GM18502 (cell line): ENCODE measurements at regions not wholly inside any gene's neighbourhood (a gene's known extent, or its start where the extent isn't known, plus 50 kb on each side); places are given as distances from the start of the nearest gene placed in this dataset.
"Not testable (repeated sequence)": the region's sequence is repeated elsewhere in the genome, so short reads cannot be mapped to it uniquely, and the experiment has no call there.

Experiments used
- ATAC-seq: cut with Tn5 transposase; IDR thresholded peaks from one replicate; pipeline ENCODE4 v1.9.1; 2021; ENCODE audit warnings: mild to moderate bottlenecking; ENCODE audit not compliant: unreplicated experiment, poor library complexity

DNA sequence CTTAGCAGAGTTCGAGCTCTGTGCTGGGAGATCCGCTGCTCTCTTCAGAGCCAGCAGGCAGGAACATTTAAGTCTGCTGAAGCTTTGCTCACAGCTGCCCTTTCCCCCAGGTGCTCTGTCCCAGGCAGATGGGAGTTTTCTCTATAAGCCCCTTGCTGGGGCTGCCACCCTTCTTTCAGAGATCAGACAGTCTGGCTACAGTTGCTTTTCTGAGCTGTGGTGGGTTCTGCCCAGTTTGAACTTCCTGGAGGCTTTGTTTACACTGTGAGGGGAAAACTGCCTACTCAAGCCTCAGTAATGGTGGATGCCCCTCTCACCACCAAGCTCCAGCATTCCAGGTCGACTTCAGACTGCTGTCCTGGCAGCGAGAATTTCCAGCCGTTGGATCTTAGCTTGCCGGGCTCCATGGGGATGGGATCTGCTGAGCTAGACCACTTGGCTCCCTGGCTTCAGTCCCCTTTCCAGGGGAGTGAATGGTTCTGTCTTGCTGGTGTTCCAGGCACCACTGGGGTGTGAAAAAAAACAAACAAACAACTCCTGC is 222.7 kb downstream of the UTRN start:
- ATAC-seq = not testable (repeated sequence)

- ATAC-seq = no peak
Observed at GRCh38 chr6:144510859-144511258, 225.7 kb downstream of the UTRN start.

DNA sequence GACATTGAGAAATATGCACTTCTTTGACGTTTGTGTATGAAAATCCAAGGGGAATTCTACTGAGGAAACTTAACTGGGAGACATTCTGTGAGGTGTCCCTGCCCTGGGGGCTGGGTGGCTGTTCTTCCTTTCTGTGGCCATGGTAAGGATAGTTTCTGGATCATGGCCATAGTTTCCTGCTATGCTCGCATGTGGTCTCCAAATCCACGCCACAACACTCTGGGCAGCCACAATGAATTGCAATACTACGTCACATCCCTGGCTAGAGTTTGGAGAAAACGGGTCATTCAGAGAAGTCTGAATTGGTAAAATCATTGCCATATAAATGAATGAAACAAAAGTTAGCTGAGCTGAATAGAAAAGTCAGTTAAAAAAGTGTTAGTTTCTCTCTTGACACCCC is 230.6 kb downstream of the UTRN start:
- no peak for ATAC-seq

- no peak for ATAC-seq
Observed at GRCh38 chr6:144519426-144519825, 234.3 kb downstream of the UTRN start.

DNA sequence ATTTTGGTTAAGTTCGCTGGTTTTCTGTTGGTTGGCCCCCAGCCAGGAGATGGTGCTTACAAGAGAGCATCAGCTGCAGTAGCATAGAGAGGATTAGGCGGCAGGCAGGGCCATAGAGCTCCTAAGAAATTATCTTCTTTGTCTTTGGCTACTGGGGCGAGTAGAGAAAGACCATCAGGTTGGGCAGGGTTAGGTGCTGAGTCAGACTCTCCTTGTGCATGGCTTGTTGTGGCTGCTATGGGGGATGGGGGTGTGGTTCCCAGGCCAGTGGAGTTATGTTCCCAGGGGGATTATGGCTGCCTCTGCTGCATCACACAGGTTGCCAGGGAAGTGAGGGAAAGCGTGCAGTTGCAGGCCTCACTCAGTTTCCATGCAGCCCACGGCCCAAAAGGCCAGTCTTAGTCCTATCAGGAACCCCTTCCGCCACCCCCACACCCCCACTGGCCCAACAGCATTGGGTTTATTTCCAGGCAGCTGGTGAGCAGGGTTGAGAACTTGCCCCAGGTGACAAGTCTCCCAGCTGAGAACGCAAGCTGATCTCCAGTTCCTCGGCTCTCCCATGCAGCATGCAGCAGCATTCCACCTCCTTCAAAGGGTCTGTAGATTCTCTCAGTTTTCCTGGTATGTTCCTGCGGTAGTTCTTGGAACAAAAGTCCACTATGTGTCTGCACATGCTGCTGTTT is 243.7 kb downstream of the UTRN start:
- ATAC-seq = no peak

DNA sequence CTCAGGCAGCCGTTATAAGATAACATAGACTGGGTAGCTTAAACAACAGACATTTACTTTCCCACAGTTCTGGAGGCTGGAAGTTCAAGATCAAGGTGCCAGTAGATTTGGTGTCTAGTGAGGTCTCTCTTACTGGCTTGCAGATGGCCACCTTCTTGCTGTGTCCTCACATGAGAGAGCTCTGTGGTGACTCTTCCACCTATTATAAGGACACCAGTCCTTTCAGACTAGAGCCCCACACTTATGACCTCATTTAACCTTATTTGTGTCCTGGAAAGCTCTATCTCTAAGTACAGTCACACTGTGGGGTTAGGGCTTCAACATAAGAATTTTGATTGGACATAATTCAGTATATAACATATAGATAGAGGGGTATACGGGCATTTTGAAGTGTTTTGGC is 245.0 kb downstream of the UTRN start:
- no peak for ATAC-seq

DNA sequence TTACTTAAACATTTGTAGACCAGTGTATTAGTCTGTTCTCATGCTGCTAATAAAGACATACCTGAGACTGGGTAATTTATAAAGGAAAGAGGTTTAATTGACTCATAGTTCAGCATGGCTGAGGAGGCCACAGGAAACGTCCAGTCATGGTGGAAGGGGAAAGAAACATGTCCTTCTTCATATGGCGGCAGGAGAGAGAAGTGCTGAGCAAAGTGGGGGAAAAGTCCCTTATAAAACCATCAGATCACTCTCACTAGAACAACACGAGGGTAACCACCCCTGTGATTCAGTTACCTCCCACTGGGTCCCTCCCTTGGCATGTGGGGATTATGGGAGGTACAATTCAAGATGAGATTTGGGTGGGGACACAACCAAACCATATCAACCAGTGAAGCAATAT is 247.1 kb downstream of the UTRN start:
- ATAC-seq = not testable (repeated sequence)

GRCh38 chr6:144534180-144534579 is 249.0 kb downstream of the UTRN start:
- no peak for ATAC-seq

DNA sequence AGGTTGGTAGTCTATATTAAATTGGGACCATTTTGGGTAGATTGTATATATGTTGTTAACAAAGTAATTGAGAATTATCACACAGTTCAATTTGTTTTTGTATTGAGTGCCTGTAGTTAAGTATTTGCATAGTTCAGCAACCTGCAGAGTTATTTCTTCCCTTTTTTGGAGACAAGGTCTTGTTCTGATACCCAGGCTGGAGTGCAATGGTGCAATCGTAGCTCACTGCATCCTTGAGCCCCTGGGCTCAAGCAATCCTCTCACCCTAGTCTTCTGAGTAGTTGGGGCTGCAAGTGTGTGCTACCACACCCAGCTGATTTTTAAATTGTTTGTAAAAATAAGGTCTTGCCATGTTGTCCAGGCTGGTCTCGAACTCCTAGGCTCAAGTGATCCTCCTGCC is 250.5 kb downstream of the UTRN start:
- ATAC-seq = no peak

- no peak for ATAC-seq
Observed at GRCh38 chr6:144536079-144536478, 250.9 kb downstream of the UTRN start.

- ATAC-seq = no peak
Observed at GRCh38 chr6:144543006-144543871, 258.1 kb downstream of the UTRN start.

DNA sequence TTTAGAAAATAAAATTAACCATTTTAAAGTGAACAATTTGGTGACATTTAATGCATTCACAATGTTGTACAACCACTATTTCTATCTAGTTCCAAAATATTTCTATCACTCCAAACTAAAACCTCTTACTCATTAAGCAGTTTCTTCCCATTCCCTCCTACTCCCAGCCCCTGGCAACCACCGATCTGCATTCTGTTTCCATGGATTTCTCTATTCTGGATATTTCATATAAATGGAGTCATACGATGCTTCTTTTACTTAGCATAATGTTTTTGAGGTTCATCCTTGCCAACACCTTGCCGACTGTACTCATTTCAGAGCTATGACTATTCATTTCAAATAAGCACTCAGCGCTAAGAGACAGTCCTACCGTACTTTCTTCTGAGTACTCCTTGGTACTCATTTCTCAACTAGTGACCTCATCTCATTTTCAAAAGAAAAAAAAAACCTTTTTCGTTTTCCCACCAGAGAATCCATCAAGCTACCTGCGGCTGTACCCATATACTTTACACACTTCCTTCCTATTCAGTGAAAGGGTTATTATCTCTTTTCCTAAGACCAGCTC is 259.2 kb downstream of the UTRN start:
- ATAC-seq = peak; percentile 94

DNA sequence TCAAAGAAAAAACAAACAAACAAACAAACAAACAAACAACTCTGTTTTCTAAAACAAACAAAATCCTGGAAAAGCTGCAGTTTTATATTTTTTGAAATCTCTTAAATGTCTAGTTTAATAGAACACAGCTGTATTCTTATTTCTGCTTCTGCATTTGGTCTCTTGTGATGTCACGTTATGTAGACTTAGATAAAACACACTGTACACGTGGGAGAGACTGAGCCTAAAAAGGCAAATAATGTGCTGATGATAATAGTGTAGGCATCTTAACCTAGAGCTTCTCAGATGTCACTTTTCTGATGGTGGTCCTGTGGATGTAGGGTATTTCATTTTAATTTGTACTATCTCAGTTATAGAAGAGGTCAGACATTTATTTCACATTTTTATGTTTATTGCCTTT is 261.7 kb downstream of the UTRN start:
- no peak for ATAC-seq

DNA sequence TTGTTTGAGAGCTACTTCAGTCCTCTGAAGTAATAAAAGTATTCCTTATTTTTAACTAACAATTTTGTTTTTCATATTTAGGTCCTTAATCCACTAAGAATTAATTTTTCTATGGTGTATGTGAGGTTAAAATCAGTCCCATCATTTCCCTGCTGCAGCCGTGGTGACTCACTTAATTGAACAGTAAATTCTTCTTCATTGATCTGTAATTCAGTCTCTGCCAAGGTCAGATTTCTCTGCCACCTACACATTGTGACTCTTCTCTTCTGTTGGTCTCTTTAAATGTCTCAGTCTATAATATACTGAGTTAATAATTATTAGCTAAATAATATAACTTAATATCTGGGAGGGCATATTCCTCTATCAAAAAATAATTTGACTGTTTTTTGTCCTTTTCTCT is 262.3 kb downstream of the UTRN start:
- ATAC-seq = no peak

DNA sequence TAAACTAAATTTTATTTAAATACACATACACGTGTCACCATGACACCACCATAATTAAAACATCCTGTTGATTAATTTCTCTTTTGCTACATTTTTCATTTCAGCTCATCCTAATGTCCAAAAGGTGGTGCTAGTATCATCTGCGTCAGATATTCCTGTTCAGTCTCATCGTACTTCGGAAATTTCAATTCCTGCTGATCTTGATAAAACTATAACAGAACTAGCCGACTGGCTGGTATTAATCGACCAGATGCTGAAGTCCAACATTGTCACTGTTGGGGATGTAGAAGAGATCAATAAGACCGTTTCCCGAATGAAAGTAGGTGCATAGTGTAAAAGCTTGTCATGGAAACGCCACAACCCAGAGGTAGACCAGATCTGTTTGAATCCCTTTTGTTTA is 263.4 kb downstream of the UTRN start:
- ATAC-seq = no peak

GRCh38 chr6:144549837-144550747 is 265.0 kb downstream of the UTRN start:
- ATAC-seq = no peak

GRCh38 chr6:144551339-144551738 is 266.2 kb downstream of the UTRN start:
- ATAC-seq = no peak

- no peak for ATAC-seq
Observed at GRCh38 chr6:144555066-144555465, 269.9 kb downstream of the UTRN start.

- no peak for ATAC-seq
Observed at GRCh38 chr6:144559865-144560593, 274.9 kb downstream of the UTRN start.
